ENCODE measurements at regions not wholly inside any gene's neighbourhood (a gene's known extent, or its start where the extent isn't known, plus 50 kb on each side); places are given as distances from the start of the nearest gene placed in this dataset.
"Not testable (repeated sequence)": the region's sequence is repeated elsewhere in the genome, so short reads cannot be mapped to it uniquely, and the experiment has no call there.

GRCh38 chr3:55296030-55296429 lies 191.1 kb downstream of the WNT5A start:
- ATAC-seq (no peak), DNase-seq (no peak)

GRCh38 chr3:55294557-55294956 lies 192.5 kb downstream of the WNT5A start:
- DNase-seq (no peak), ATAC-seq (no peak)

GRCh38 chr3:55292360-55292759 lies 194.7 kb downstream of the WNT5A start:
- ATAC-seq (no peak), DNase-seq (no peak)

DNA sequence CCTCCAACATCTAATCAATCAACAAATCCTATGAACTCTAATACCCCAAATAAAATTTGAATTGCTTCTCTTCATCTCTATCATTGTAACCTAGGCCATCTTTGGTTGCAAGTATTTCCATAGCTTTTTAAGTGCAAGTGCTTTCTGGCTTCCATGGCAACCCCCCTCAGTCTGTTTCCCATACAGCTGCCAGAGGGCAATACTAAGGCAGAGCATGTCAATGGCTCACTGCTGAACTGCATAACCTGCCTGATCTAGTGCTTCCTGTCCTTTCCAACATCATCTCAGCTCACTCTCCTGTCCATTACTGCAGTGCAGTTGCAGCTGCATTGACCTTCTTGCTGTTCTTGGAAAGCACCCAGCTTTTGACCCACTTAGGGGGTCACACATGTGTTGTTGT lies 198.4 kb downstream of the WNT5A start:
- no peak for ATAC-seq
- no peak for DNase-seq

GRCh38 chr3:55286693-55287092 lies 200.4 kb downstream of the WNT5A start:
- ATAC-seq (no peak), DNase-seq (no peak)

DNA sequence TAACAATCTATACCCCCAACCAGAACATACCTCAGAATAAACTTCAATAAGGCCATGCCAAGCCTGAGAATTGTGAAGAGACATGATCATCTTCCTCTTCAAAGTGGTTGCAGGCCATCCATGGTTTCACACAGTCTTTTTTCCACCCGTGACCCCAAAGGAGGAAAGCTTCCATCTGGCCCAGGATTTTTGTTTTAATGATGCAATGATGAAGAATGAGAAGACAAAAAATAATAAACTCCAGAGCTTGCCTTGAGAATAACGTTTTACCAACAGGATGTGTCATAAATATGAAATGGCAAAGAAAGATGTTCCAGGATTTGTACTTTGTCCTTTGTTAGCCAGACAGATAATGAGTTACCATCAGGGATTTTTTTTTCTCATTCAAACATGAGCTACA lies 201.9 kb downstream of the WNT5A start:
- DNase-seq: no peak
- no peak for ATAC-seq

DNA sequence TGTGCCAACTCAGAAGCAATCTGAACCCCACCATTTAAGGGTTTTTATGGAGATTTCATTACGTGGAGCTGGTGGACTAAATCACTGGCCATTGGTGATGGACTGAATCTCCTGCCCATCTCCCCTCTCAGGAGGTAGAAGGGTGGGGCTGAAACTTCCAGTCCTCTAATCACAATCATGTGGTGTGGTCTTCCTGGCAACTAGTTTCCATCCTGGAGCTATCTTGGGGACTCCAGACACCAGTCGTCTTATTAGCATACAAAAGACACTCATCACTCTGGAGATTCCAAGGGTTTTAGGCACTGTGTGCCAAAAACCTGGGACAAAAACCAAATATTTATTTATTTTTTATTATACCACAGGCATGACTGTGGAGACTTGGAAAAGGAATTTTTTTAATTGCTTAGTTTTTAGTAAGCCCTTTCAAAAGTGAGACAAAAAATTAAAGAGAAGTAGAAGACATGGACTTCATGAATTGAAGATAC lies 203.6 kb downstream of the WNT5A start:
- DNase-seq (no peak), ATAC-seq (no peak)

GRCh38 chr3:55282994-55283393 lies 204.1 kb downstream of the WNT5A start:
- DNase-seq (no peak), ATAC-seq (no peak)

DNA sequence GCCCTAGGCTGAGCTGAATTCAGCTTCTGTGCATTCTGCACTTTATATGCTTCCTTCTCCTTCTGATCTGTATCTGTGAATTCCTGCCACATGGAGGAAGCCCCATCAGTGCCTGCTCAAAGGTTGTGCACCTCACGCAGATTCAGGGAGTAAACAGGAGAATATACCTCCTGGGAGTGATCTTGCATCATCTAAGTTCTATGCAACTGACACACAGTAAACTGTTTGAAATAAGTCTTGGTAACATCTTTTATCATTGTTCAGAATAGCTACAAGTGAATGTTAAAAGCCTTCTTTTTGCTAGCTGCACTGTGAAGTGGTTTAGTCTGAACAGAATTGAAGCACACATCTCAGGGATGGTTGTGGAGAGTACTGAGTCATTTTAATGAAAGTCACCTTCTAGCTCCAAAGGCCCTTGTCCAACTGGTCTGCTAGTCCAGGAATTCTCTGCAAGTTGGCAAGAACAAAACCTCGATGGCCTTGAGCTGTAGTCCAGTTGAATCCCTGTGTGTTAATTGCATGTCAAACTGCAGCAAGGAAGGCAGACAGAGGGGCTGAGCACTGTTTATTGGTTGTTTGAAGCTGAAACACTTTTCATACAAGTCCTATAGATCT lies 215.0 kb downstream of the WNT5A start:
- DNase-seq (no peak), ATAC-seq (no peak)

GRCh38 chr3:55271549-55271948 lies 215.6 kb downstream of the WNT5A start:
- no peak for DNase-seq
- ATAC-seq: no peak

- no peak for DNase-seq
- no peak for ATAC-seq
Observed at GRCh38 chr3:55270976-55271375, 216.1 kb downstream of the WNT5A start.

GRCh38 chr3:55269636-55270035 lies 217.5 kb downstream of the WNT5A start:
- no peak for DNase-seq
- no peak for ATAC-seq

DNA sequence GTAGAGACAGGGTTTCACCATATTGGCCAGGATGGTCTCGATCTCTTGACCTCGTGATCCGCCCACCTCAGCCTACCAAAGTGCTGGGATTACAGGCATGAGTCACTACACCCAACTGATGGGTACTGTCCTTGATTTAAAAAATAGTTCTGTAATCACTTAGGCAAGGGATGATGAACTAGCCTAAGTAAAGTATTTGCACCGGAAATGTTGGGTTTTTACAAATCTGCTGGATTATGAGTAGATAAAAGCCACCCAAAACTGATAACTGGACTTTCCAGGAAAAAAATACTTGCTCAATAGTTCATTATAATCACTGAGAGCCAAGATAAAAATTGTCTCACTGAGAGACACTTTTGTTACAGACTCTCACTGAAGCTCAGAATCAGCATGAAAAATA lies 218.0 kb downstream of the WNT5A start:
- DNase-seq: no peak
- ATAC-seq: no peak

- DNase-seq (no peak), ATAC-seq (no peak)
Observed at GRCh38 chr3:55267206-55267930, 219.7 kb downstream of the WNT5A start.

- ATAC-seq (no peak), DNase-seq (no peak)
Observed at GRCh38 chr3:55264919-55265318, 222.2 kb downstream of the WNT5A start.

- ATAC-seq (no peak), DNase-seq (no peak)
Observed at GRCh38 chr3:55252921-55253320, 234.2 kb downstream of the WNT5A start.

GRCh38 chr3:55249156-55249555 lies 237.9 kb downstream of the WNT5A start:
- not testable (repeated sequence) for ATAC-seq, DNase-seq

GRCh38 chr3:55247666-55248065 lies 239.4 kb downstream of the WNT5A start:
- ATAC-seq (no peak), DNase-seq (no peak)

- DNase-seq: no peak
- ATAC-seq: no peak
Observed at GRCh38 chr3:55246033-55246432, 241.1 kb downstream of the WNT5A start.

DNA sequence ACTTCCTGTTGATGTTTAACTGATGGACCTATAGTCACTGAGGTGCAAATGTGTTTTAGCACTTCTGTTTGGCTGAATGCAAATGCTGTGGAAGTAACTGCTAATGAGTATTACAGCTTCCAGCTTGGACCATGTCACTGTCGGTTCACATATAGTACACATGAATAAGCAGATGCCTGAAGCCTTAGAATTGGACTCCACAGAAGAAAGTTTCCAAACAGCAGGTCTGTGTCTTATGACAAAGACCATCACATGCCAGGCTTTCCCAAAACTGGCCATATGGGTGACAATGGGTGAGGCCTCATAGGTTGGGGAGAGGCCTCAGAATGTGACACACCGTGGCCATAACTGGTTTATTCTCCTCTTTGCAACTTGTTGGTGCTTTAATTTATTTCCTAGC lies 241.8 kb downstream of the WNT5A start:
- DNase-seq: no peak
- ATAC-seq: no peak

- no peak for ATAC-seq
- DNase-seq: no peak
Observed at GRCh38 chr3:55244247-55244646, 242.9 kb downstream of the WNT5A start.

DNA sequence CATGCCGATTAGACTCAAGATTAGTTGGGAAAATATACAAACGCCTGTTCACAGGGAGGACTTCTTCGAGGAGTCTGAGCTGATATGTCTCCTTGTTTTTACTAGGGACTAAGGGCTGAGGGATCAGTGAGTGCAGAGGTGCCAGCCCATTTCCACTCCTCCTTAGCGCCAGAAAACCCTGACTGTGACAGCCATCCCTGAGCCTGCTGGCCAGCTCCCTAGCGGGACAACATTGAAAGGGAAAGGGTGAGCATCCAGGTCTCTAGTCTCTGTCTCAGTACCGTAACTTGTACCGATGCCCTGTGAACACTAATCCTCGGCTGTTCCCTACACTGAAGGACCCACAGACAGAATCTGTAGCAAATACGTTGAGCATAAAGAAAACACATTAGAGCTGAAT lies 243.4 kb downstream of the WNT5A start:
- no peak for ATAC-seq
- DNase-seq: no peak

DNA sequence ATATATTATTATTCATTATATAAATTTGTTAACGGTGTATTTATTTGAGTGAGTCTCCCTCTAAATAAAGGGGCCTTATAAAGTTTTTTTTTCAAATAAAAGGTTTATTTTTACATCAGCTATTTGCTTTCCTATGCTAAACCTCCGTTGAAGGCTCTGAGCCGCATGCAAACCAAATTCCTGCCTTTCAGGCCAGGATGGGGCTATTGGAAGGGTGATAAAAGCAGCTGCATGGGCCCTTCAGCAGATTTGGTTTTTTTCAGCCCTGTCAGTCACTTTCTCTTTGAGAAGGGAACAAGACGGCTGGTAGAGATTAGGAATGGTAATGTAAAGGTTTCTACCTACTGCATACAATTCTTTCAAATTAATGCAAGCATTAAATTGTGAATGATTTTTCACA lies 244.2 kb downstream of the WNT5A start:
- no peak for DNase-seq
- ATAC-seq: no peak

DNA sequence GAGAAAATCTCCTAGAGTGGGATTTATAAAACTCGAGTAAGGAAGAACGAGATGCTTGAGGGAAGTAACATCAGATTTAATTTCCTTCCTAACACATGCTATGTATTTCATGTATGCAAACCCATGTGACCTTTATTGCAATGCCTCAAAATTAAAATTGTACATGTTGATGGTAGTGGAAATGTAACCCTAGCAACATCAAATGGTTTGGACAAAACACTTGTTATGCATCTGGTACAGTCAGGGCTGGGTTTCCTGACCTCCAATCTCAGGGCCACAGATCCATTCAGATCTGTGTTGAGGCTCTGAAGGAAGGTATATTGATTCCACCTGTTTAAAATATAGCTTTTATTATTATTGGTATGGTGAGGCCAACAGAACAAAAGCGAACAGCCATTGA lies 246.0 kb downstream of the WNT5A start:
- ATAC-seq (no peak), DNase-seq (no peak)

Measured in stimulated activated naive CD8-positive, alpha-beta T cell treated with anti-CD3 and anti-CD28 coated beads, Interleukin-15, Interleukin-2, amounts not matched to agents 100 U/mL and 50 U/mL, for 24 hours (primary cell).